HG03108 (cell line): ENCODE measurements at regions not wholly inside any gene's neighbourhood (a gene's known extent, or its start where the extent isn't known, plus 50 kb on each side); places are given as distances from the start of the nearest gene placed in this dataset.
"Not testable (repeated sequence)": the region's sequence is repeated elsewhere in the genome, so short reads cannot be mapped to it uniquely, and the experiment has no call there.

Experiments
- ATAC-seq: cut with Tn5 transposase; IDR thresholded peaks from one replicate; pipeline ENCODE4 v1.9.1; 2021; ENCODE audit warnings: moderate library complexity; ENCODE audit not compliant: unreplicated experiment

- no peak for ATAC-seq
Observed at GRCh38 chr7:45402480-45403218, 171.5 kb upstream of the ADCY1 start.

GRCh38 chr7:45404622-45405021, 169.5 kb upstream of the ADCY1 start:
- no peak for ATAC-seq

GRCh38 chr7:45407730-45408408, 166.3 kb upstream of the ADCY1 start:
- ATAC-seq, result no peak

GRCh38 chr7:45408409-45408737, 165.8 kb upstream of the ADCY1 start:
- ATAC-seq, result no peak

GRCh38 chr7:45410893-45411292, 163.3 kb upstream of the ADCY1 start:
- no peak for ATAC-seq

- ATAC-seq, result no peak
Observed at GRCh38 chr7:45413419-45413818, 160.7 kb upstream of the ADCY1 start.

- ATAC-seq, result no peak
Observed at GRCh38 chr7:45414226-45414625, 159.9 kb upstream of the ADCY1 start.

- ATAC-seq, result no peak
Observed at GRCh38 chr7:45415265-45415664, 158.9 kb upstream of the ADCY1 start.

GRCh38 chr7:45416846-45417245, 157.3 kb upstream of the ADCY1 start:
- ATAC-seq, result no peak

- ATAC-seq, result no peak
Observed at GRCh38 chr7:45417268-45417667, 156.9 kb upstream of the ADCY1 start.

- ATAC-seq, result no peak
Observed at GRCh38 chr7:45417735-45418134, 156.4 kb upstream of the ADCY1 start.

GRCh38 chr7:45420843-45421495, 153.2 kb upstream of the ADCY1 start:
- no peak for ATAC-seq

- ATAC-seq, result no peak
Observed at GRCh38 chr7:45421806-45422205, 152.4 kb upstream of the ADCY1 start.

GRCh38 chr7:45430397-45430796, 143.8 kb upstream of the ADCY1 start:
- no peak for ATAC-seq

GRCh38 chr7:45434167-45434784, 139.9 kb upstream of the ADCY1 start:
- no peak for ATAC-seq

GRCh38 chr7:45435131-45435530, 139.0 kb upstream of the ADCY1 start:
- no peak for ATAC-seq

GRCh38 chr7:45435846-45436245, 138.3 kb upstream of the ADCY1 start:
- ATAC-seq, result no peak

GRCh38 chr7:45440776-45441175, 133.4 kb upstream of the ADCY1 start:
- ATAC-seq, result not testable (repeated sequence)

GRCh38 chr7:45443263-45443662, 130.9 kb upstream of the ADCY1 start:
- no peak for ATAC-seq

GRCh38 chr7:45446195-45446944, 127.8 kb upstream of the ADCY1 start:
- ATAC-seq, result peak; percentile 55

GRCh38 chr7:45447296-45447695, 126.9 kb upstream of the ADCY1 start:
- no peak for ATAC-seq
